ENCODE measurements at regions not wholly inside any gene's neighbourhood (a gene's known extent, or its start where the extent isn't known, plus 50 kb on each side); places are given as distances from the start of the nearest gene placed in this dataset.

DNA sequence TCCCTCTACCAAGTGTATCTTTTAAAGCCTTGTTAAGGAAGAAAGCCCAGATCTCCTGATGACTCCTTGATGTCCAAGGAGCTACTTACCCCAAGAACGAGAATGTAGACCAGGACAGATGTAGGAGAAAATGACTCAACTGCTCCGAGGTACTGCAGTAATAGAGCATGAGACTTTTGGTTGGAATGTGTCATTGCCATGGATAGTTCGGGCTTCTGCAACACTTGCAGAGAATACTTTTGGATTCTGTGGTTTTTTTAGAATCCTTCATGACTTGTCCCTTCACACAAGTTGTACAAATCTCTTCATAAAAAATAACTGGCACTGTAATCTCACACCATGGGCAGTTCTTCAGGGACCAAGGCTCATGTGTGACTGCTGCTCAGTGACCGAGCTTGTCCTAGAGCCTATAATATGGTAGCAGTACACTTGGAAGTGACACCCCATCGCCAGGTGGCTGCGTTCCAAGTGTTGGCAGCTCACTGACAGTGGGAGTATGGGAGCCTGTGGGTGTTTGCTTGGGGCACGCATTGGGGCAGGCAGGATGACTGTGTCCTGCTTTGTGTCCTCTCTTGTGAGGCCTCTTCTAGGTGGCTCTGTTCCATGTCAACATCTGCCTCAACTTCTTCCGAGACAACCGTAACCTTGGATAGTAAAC is 87.9 kb upstream of the WDR1 start:
- Histone ChIP-seq H3K9me3 (ENCODE audit: control insufficient read depth, low read length) (no peaks in the 10 kb centered on the region), H3K27ac (ENCODE audit: low read depth in 1 of 2, low read length in 2 of 2) (no peak overlapping the region), H3K4me1 (ENCODE audit: control insufficient read depth in 1 of 2, insufficient read depth in 2 of 2, low read length in 2 of 2) (no peaks in the 10 kb centered on the region), H3K27me3 (ENCODE audit: control insufficient read depth in 1 of 2, insufficient read depth in 2 of 2, low read length in 1 of 2) (no peaks in the 10 kb centered on the region), H3K36me3 (ENCODE audit: control insufficient read depth in 1 of 2, insufficient read depth in 2 of 2, low read length in 1 of 2) (no peaks in the 10 kb centered on the region), H3K4me3 (ENCODE audit: low read length in 2 of 2) (no peak overlapping the region)
- DNase-seq (no peak), ATAC-seq (ENCODE audit: low FRiP score) (no peak)
- WGBS, 2 donors: 87 to 88% methylated on average over 9 of the region's 9 CpGs
- intact Hi-C loops (cut with DNase I): no loop called here

DNA sequence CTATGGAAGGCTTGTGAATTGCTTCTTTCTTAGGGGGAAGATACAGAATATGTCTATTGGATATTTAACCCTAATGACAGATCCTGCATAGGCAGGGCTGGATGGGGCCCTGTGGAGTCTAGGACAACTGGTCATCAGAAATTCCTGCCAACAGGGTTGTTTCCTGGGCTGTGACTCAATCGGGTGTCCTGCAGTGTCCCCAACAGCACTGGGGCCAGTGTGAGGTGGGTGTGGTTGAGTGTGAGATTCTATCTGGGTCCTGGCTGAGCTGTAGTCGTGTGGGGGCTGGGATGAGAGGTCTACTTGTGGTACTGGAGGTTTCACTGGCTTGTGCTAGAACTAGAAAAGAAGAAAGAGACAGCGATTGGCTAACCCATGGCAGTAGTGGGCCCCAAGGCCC is 87.3 kb upstream of the WDR1 start:
- Histone ChIP-seq H3K27ac (ENCODE audit: low read depth in 1 of 2, low read length in 2 of 2) (no peak overlapping the region), H3K4me3 (ENCODE audit: low read length in 2 of 2) (no peak overlapping the region), H3K36me3 (ENCODE audit: control insufficient read depth in 1 of 2, insufficient read depth in 2 of 2, low read length in 1 of 2) (no peaks in the 10 kb centered on the region), H3K4me1 (ENCODE audit: control insufficient read depth in 1 of 2, insufficient read depth in 2 of 2, low read length in 2 of 2) (no peaks in the 10 kb centered on the region), H3K9me3 (ENCODE audit: control insufficient read depth, low read length) (no peaks in the 10 kb centered on the region), H3K27me3 (ENCODE audit: control insufficient read depth in 1 of 2, insufficient read depth in 2 of 2, low read length in 1 of 2) (no peaks in the 10 kb centered on the region)
- intact Hi-C loops (cut with DNase I): no loop called here
- peak in 1 of 2 donors; percentile 62 for DNase-seq
- no peak for ATAC-seq (ENCODE audit: low FRiP score)
- 70 to 83% methylated on average over 3 of the region's 3 CpGs for WGBS, 2 donors

DNA sequence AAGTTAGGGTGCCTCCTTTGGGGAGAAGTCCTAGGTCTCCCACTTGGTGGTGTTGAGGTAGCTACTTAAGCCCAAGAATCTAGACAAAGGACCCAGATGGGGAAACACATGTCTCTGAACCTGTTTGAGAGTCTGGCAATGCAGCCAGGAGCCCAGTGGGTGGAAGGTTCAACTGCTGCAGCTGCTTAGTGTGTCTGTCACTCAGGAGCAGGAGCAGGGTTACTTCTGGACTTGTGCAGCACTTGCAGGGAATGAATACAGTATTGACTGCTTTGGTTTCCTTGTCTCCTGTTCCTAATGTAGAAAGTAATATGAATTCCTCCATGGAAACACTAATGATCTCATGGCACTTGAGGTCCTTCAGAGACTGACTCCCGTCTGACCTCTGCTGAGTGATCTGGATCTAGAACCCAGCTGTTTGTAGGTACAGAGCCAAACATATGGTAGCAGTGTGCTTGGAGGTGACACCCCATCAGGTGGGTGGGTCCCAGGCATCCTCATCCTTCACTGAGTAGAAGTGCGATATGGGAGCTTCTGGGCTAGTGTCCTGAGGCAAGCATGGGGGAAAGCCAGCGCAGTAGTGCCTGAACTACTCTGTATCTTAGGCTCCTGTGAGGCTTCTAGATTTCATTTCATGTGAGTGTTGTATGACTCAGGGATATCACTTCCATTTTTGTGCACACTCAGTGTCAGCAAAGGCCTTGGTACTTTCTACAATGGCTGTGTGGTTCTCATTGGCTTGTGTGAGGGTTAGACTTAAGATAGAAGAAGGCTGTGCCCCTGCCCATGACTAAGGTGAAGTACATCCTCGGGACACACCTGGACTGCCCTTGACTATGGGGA is 85.0 kb upstream of the WDR1 start:
- no peaks in the 10 kb centered on the region for H3K4me1 ChIP-seq (ENCODE audit: control insufficient read depth in 1 of 2, insufficient read depth in 2 of 2, low read length in 2 of 2)
- ATAC-seq (ENCODE audit: low FRiP score) (no peak), DNase-seq (no peak)
- H3K36me3 ChIP-seq (ENCODE audit: control insufficient read depth in 1 of 2, insufficient read depth in 2 of 2, low read length in 1 of 2): no peaks in the 10 kb centered on the region
- H3K4me3 ChIP-seq (ENCODE audit: low read length in 2 of 2): no peak overlapping the region
- H3K9me3 ChIP-seq (ENCODE audit: control insufficient read depth, low read length): no peaks in the 10 kb centered on the region
- WGBS, 2 donors: 75 to 76% methylated on average over 4 of the region's 4 CpGs
- no peaks in the 10 kb centered on the region for H3K27me3 ChIP-seq (ENCODE audit: control insufficient read depth in 1 of 2, insufficient read depth in 2 of 2, low read length in 1 of 2)
- intact Hi-C loops (cut with DNase I): no loop called here
- H3K27ac ChIP-seq (ENCODE audit: low read depth in 1 of 2, low read length in 2 of 2): no peak overlapping the region

DNA sequence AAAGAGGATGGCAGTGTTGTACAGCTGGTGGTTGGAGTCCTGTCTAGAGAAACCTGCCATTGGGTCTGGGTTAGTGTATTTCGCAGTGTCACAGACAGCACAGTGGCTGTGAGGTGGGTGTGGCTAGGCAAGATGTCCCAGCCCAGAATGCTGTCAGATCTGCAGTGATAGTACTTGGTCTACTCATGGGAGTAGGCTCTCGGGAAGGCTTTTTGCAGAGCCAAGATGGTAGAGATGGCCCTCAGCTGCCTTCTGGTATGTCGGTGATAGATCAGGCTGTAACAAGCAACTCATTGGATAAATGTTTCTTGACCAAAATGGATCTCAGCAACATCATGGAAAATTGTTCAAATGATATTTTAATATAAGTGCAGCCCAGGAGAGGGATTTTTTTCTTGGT is 84.3 kb upstream of the WDR1 start:
- Histone ChIP-seq H3K9me3 (ENCODE audit: control insufficient read depth, low read length) (no peaks in the 10 kb centered on the region), H3K27me3 (ENCODE audit: control insufficient read depth in 1 of 2, insufficient read depth in 2 of 2, low read length in 1 of 2) (no peaks in the 10 kb centered on the region), H3K36me3 (ENCODE audit: control insufficient read depth in 1 of 2, insufficient read depth in 2 of 2, low read length in 1 of 2) (no peaks in the 10 kb centered on the region), H3K4me3 (ENCODE audit: low read length in 2 of 2) (no peak overlapping the region), H3K27ac (ENCODE audit: low read depth in 1 of 2, low read length in 2 of 2) (no peak overlapping the region), H3K4me1 (ENCODE audit: control insufficient read depth in 1 of 2, insufficient read depth in 2 of 2, low read length in 2 of 2) (no peaks in the 10 kb centered on the region)
- ATAC-seq (ENCODE audit: low FRiP score) (no peak), DNase-seq (no peak)
- WGBS, 2 donors: 66 to 68% methylated on average over 3 of the region's 3 CpGs
- intact Hi-C loops (cut with DNase I): no loop called here

DNA sequence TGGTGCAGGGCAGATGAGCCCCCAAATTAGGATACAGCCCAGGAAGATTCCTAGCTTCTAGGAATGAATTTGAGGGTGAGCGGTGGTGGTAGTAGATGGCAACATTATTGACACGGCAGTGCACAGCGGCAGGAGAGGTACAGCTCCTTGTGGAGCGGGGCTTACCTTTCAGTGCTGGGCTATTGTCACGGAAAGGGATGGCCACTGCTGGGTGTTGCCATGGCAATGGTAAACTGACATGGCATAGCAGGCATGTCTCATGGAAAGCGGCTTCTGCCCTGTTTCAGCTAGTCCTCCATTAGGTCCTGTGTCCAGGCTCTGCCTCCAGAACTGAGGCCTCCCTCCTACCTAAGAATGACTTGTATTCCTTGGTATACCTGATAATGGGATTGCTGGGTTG is 81.8 kb upstream of the WDR1 start:
- Histone ChIP-seq H3K4me1 (ENCODE audit: control insufficient read depth in 1 of 2, insufficient read depth in 2 of 2, low read length in 2 of 2) (no peaks in the 10 kb centered on the region), H3K27ac (ENCODE audit: low read depth in 1 of 2, low read length in 2 of 2) (no peak overlapping the region), H3K36me3 (ENCODE audit: control insufficient read depth in 1 of 2, insufficient read depth in 2 of 2, low read length in 1 of 2) (no peaks in the 10 kb centered on the region), H3K4me3 (ENCODE audit: low read length in 2 of 2) (no peak overlapping the region), H3K9me3 (ENCODE audit: control insufficient read depth, low read length) (no peaks in the 10 kb centered on the region), H3K27me3 (ENCODE audit: control insufficient read depth in 1 of 2, insufficient read depth in 2 of 2, low read length in 1 of 2) (no peaks in the 10 kb centered on the region)
- ATAC-seq (ENCODE audit: low FRiP score): no peak
- intact Hi-C loops (cut with DNase I): no loop called here
- 94 to 97% methylated on average over 6 of the region's 6 CpGs for WGBS, 2 donors
- no peak for DNase-seq

DNA sequence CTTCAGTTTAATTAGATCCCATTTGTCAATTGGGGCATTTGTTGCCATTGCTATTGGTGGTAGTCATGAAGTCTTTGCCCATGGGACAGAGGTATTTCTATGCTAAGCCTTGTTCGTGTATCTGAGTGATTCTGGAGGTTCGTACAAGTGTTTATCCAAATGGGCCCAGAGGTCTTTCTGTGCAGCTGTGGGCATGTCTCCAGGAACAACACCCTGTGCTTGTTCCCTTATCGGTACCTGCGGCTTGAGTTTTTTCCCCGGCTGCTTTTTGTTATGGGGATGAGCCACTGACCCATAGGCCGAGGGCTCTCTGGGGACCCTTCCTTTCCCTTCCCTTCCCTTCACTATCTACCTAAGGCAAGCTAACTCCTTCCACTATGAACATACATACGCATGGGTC is 81.4 kb upstream of the WDR1 start:
- H3K36me3 ChIP-seq (ENCODE audit: control insufficient read depth in 1 of 2, insufficient read depth in 2 of 2, low read length in 1 of 2): no peaks in the 10 kb centered on the region
- no peak overlapping the region for H3K27ac ChIP-seq (ENCODE audit: low read depth in 1 of 2, low read length in 2 of 2)
- no peak for ATAC-seq (ENCODE audit: low FRiP score)
- 68 to 71% methylated on average over 7 of the region's 7 CpGs for WGBS, 2 donors
- no peak for DNase-seq
- H3K27me3 ChIP-seq (ENCODE audit: control insufficient read depth in 1 of 2, insufficient read depth in 2 of 2, low read length in 1 of 2): no peaks in the 10 kb centered on the region
- H3K4me3 ChIP-seq (ENCODE audit: low read length in 2 of 2): no peak overlapping the region
- H3K4me1 ChIP-seq (ENCODE audit: control insufficient read depth in 1 of 2, insufficient read depth in 2 of 2, low read length in 2 of 2): no peaks in the 10 kb centered on the region
- intact Hi-C loops (cut with DNase I): no loop called here
- H3K9me3 ChIP-seq (ENCODE audit: control insufficient read depth, low read length): no peaks in the 10 kb centered on the region

DNA sequence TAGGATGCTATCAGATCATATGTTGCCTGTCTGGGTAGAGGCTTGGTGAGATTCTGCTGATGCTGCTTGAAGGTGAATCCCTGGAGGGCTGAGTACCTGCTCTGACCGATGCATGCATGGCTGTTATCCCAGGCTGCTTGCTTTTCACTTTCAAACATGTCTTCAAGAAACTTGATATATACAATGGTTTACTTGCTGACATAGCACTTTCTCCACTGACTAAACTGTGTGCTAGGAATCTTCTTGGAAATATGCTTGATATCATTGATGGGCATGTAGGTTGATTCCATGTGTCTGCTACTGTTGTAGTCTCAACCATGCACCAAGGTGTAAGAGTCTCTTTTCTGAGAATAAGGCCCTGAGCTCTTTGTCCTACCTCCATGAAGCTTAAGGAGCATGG is 79.6 kb upstream of the WDR1 start:
- no peak overlapping the region for H3K27ac ChIP-seq (ENCODE audit: low read depth in 1 of 2, low read length in 2 of 2)
- H3K27me3 ChIP-seq (ENCODE audit: control insufficient read depth in 1 of 2, insufficient read depth in 2 of 2, low read length in 1 of 2): no peaks in the 10 kb centered on the region
- intact Hi-C loops (cut with DNase I): no loop called here
- ATAC-seq (ENCODE audit: low FRiP score): no peak
- DNase-seq: no peak
- no peaks in the 10 kb centered on the region for H3K4me1 ChIP-seq (ENCODE audit: control insufficient read depth in 1 of 2, insufficient read depth in 2 of 2, low read length in 2 of 2)
- no peaks in the 10 kb centered on the region for H3K36me3 ChIP-seq (ENCODE audit: control insufficient read depth in 1 of 2, insufficient read depth in 2 of 2, low read length in 1 of 2)
- H3K4me3 ChIP-seq (ENCODE audit: low read length in 2 of 2): no peak overlapping the region
- 86 to 95% methylated on average over 1 of the region's 1 CpG for whole genome bisulfite sequencing, 2 donors
- H3K9me3 ChIP-seq (ENCODE audit: control insufficient read depth, low read length): peaks cover 2% of the 10 kb centered on the region

DNA sequence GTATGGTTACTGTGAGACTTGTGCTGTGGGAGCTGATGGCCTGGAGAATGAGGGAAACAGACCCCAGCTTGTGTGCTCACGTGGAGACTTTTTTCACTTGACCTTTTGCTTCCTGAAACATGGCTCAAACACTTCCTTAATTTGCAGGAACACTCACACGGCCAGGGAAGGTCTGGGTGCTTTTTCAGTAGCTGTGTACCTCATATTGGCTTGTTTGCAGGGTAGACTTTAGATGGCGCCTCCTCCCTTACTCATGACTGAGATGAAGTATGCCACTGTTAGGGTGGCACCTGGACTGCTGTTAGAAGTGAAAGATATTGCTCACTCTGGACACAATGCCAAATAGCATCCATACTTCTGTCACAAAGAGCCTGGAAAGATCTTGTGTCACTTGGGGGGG is 75.7 kb upstream of the WDR1 start:
- H3K36me3 ChIP-seq (ENCODE audit: control insufficient read depth in 1 of 2, insufficient read depth in 2 of 2, low read length in 1 of 2): no peaks in the 10 kb centered on the region
- intact Hi-C loops (cut with DNase I): no loop called here
- no peaks in the 10 kb centered on the region for H3K4me1 ChIP-seq (ENCODE audit: control insufficient read depth in 1 of 2, insufficient read depth in 2 of 2, low read length in 2 of 2)
- ATAC-seq (ENCODE audit: low FRiP score) (no peak), DNase-seq (no peak)
- 52 to 57% methylated on average over 3 of the region's 3 CpGs for WGBS, 2 donors
- no peaks in the 10 kb centered on the region for H3K27me3 ChIP-seq (ENCODE audit: control insufficient read depth in 1 of 2, insufficient read depth in 2 of 2, low read length in 1 of 2)
- no peak overlapping the region for H3K4me3 ChIP-seq (ENCODE audit: low read length in 2 of 2)
- peaks cover 2% of the 10 kb centered on the region for H3K9me3 ChIP-seq (ENCODE audit: control insufficient read depth, low read length)
- no peak overlapping the region for H3K27ac ChIP-seq (ENCODE audit: low read depth in 1 of 2, low read length in 2 of 2)

DNA sequence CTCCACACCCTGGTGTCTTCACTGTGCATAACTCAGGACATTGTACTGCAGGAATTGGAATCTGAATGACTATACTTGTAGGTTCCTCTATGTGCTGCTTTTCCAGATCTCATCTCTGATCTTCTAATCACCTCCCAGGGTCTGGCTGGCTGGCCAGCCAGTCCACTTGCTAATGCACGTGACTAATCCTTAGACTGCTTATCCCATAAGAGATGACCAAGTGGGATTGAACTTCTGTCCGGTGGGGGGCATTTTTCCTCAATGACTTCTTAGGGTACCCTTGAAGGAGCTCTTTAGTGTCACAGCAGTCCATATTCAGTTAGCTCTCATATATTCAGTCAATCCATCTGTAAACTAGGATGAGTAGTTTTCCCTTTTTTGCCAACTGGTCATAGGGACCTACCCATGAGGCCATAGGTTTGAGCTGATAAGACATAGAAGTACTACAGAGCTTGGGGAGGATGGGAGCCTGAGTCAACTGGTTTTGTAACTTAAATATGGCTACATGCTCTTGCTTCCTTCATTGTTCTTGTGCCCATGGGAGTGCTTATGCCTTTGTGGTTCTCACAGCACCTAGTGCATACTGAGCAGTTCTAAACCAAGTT is 71.9 kb upstream of the WDR1 start:
- Histone ChIP-seq H3K27me3 (ENCODE audit: control insufficient read depth in 1 of 2, insufficient read depth in 2 of 2, low read length in 1 of 2) (no peaks in the 10 kb centered on the region), H3K36me3 (ENCODE audit: control insufficient read depth in 1 of 2, insufficient read depth in 2 of 2, low read length in 1 of 2) (no peaks in the 10 kb centered on the region), H3K9me3 (ENCODE audit: control insufficient read depth, low read length) (peaks cover 2% of the 10 kb centered on the region), H3K27ac (ENCODE audit: low read depth in 1 of 2, low read length in 2 of 2) (no peak overlapping the region), H3K4me3 (ENCODE audit: low read length in 2 of 2) (no peak overlapping the region), H3K4me1 (ENCODE audit: control insufficient read depth in 1 of 2, insufficient read depth in 2 of 2, low read length in 2 of 2) (no peaks in the 10 kb centered on the region)
- intact Hi-C loops (cut with DNase I): no loop called here
- ATAC-seq (ENCODE audit: low FRiP score) (no peak), DNase-seq (no peak)
- 95 to 100% methylated on average over 2 of the region's 2 CpGs for WGBS, 2 donors
